ENCODE measurements at regions not wholly inside any gene's neighbourhood (a gene's known extent, or its start where the extent isn't known, plus 50 kb on each side); places are given as distances from the start of the nearest gene placed in this dataset.
"Not testable (repeated sequence)": the region's sequence is repeated elsewhere in the genome, so short reads cannot be mapped to it uniquely, and the experiment has no call there.

- not testable (repeated sequence) for TF ChIP-seq MXI1 (IDR thresholded peaks at IDR 0.05; ENCODE audit: low read depth, low read length); CTCF (IDR thresholded peaks at IDR 0.05 in 2 of 3, conservative IDR thresholded peaks at IDR 0.05 in 1 of 3; ENCODE audit: control insufficient read depth in 2 of 3, extremely low read depth in 1 of 3, insufficient read depth in 1 of 3, low read depth in 3 of 3, low read length in 3 of 3); SMC3 (IDR thresholded peaks at IDR 0.05; ENCODE audit: borderline replicate concordance, low read length); TAF1 (IDR thresholded peaks at IDR 0.05; ENCODE audit: borderline replicate concordance, low read depth, low read length); HDGF (IDR thresholded peaks at IDR 0.05); POLR2A (IDR thresholded peaks at IDR 0.05; ENCODE audit: low read depth, low read length); EGR1 (IDR thresholded peaks at IDR 0.05; ENCODE audit: borderline replicate concordance in 1 of 2, low read depth in 2 of 2, low read length in 2 of 2); RAD51 (IDR thresholded peaks at IDR 0.05); PBX3 (IDR thresholded peaks at IDR 0.05; ENCODE audit: insufficient replicate concordance, low read depth, low read length); MTA3 (IDR thresholded peaks at IDR 0.05; ENCODE audit: borderline replicate concordance, low read length); CBFB (IDR thresholded peaks at IDR 0.05; ENCODE audit: low read depth)
These were observed 97.3 kb upstream of the ADORA2B start for GRCh38 chr17:15847447-15848229.

Data from GM12878 (cell line).